ENCODE measurements at regions not wholly inside any gene's neighbourhood (a gene's known extent, or its start where the extent isn't known, plus 50 kb on each side); places are given as distances from the start of the nearest gene placed in this dataset.

DNA sequence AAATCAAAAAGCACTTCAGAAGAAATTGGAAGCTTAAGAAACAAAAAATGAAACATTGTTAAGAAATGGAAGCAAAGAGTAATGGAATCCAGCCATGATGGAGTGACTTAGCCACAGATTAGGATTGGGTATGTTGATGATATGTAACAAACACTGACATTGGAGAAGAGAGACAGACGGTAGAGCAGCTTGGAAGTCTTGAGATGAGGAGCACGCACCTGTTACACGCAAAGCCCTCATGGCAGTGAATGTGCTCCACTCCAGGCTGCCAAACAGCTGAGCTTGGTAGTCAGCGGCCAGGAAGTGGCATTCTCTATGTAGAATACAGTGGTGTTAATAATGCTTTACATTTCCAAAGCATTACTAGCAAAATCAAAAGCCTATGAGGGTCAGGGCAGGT is 56.9 kb upstream of the GPRIN3 start:
- no peak overlapping the region for H3K4me3 ChIP-seq
- H3K9me3 ChIP-seq = no peaks in the 10 kb centered on the region
- H3K27me3 ChIP-seq = no peaks in the 10 kb centered on the region
- DNase-seq = no peak
- TF ChIP-seq POLR2A (IDR thresholded peaks at IDR 0.05) (no peak), POLR2AphosphoS5 (IDR thresholded peaks at IDR 0.05) (no peak), EP300 (IDR thresholded peaks at IDR 0.05; ENCODE audit: low read depth) (no peak)
- TF ChIP-seq, protein P1, sequence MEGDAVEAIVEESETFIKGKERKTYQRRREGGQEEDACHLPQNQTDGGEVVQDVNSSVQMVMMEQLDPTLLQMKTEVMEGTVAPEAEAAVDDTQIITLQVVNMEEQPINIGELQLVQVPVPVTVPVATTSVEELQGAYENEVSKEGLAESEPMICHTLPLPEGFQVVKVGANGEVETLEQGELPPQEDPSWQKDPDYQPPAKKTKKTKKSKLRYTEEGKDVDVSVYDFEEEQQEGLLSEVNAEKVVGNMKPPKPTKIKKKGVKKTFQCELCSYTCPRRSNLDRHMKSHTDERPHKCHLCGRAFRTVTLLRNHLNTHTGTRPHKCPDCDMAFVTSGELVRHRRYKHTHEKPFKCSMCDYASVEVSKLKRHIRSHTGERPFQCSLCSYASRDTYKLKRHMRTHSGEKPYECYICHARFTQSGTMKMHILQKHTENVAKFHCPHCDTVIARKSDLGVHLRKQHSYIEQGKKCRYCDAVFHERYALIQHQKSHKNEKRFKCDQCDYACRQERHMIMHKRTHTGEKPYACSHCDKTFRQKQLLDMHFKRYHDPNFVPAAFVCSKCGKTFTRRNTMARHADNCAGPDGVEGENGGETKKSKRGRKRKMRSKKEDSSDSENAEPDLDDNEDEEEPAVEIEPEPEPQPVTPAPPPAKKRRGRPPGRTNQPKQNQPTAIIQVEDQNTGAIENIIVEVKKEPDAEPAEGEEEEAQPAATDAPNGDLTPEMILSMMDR (IDR thresholded peaks at IDR 0.05) = no peak
- H3K36me3 ChIP-seq = no peaks in the 10 kb centered on the region
- 79 to 100% methylated on average over 3 to 4 of the region's 4 CpGs for WGBS, 2 donors (ENCODE audit: low coverage in 1 of 2)
- H3K4me1 ChIP-seq = peaks cover 0 to 8% (median 2%) of the 10 kb centered on the region in 4 donors
- intact Hi-C loops (cut with DNase I; ENCODE audit: low total_unique reads) (no loop called here), in situ Hi-C loops (cut with MboI; ENCODE audit: low pct_ligation_motif_present in 1 of 4, low pct_unique_long_range_greater_than_20kb in 1 of 4, low sequenced_read_pairs in 3 of 4) (no loop called here)
- H3K27ac ChIP-seq = no peak overlapping the region

DNA sequence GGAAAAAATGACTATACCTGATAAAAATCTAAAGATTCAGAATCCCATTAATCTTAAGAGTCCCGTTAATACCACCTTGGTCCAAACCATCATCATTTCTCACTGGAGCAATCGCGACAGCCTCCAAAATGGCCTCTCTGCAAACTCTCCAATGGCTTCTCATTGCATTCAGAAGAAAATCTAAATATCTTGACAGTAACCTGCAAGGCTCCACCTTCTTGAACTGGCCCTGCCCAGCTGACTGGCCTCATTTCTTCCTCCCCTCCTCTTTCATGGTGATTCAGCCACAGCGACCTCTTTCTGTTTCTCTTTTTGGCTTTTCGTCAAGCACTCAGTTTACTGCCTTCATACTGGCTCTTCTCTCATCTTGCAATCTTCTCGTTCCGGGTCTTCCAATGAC is 56.2 kb upstream of the GPRIN3 start:
- TF ChIP-seq POLR2AphosphoS5 (IDR thresholded peaks at IDR 0.05) = no peak
- TF ChIP-seq EP300 (IDR thresholded peaks at IDR 0.05; ENCODE audit: low read depth) = no peak
- TF ChIP-seq, protein P1 (IDR thresholded peaks at IDR 0.05) = no peak
- TF ChIP-seq POLR2A (IDR thresholded peaks at IDR 0.05) = no peak
- Histone ChIP-seq H3K4me3 (no peak overlapping the region), H3K9me3 (no peaks in the 10 kb centered on the region), H3K27me3 (no peaks in the 10 kb centered on the region), H3K4me1 (peaks cover 0 to 8% (median 2%) of the 10 kb centered on the region in 4 donors), H3K27ac (no peak overlapping the region), H3K36me3 (no peaks in the 10 kb centered on the region)
- intact Hi-C loops (cut with DNase I; ENCODE audit: low total_unique reads) = no loop called here
- no peak for DNase-seq
- WGBS, 2 donors (ENCODE audit: low coverage in 1 of 2) = 96 to 98% methylated on average over 7 of the region's 7 CpGs
- in situ Hi-C loops (cut with MboI; ENCODE audit: low pct_ligation_motif_present in 1 of 4, low pct_unique_long_range_greater_than_20kb in 1 of 4, low sequenced_read_pairs in 3 of 4) = no loop called here

DNA sequence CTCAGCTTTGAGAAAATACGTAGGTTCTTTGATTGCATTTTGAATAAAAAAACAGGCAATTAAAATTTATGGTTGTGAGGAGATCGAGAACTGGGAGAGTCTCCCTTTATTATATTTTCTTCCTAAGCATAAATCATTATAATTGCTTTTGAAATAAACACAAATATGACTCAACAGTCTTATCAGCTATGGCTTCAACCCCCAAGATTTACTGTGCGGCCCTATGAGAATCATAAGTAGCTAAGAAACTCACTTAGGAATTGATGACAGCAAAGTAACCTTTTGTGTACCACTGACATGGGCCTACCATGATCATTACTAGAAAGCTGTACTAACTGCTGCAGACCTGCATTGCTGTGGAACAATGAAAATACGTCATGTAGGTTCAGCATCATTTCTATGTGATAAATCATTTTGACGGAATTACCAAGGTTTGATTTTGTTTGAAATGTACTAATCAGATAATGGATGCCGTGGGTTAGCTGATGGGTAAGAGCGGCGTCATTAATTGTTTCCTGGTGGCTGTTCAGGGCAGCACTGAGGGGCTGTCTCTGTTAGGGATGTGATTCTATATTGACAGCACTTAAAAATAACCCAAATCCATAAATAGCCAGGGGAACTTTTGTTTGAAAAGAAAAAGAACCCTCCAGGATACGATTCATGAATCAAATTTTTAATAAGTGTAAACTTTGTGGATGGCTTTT is 51.5 kb upstream of the GPRIN3 start:
- no peak overlapping the region for H3K4me3 ChIP-seq
- intact Hi-C loops (cut with DNase I; ENCODE audit: low total_unique reads) (no loop called here), in situ Hi-C loops (cut with MboI; ENCODE audit: low pct_ligation_motif_present in 1 of 4, low pct_unique_long_range_greater_than_20kb in 1 of 4, low sequenced_read_pairs in 3 of 4) (no loop called here)
- no peak overlapping the region for H3K27ac ChIP-seq
- no peaks in the 10 kb centered on the region for H3K4me1 ChIP-seq
- H3K9me3 ChIP-seq = no peaks in the 10 kb centered on the region
- H3K27me3 ChIP-seq = no peaks in the 10 kb centered on the region
- TF ChIP-seq, protein P1 (IDR thresholded peaks at IDR 0.05) = no peak
- TF ChIP-seq POLR2A (IDR thresholded peaks at IDR 0.05) (no peak), EP300 (IDR thresholded peaks at IDR 0.05; ENCODE audit: low read depth) (no peak), POLR2AphosphoS5 (IDR thresholded peaks at IDR 0.05) (no peak)
- 72 to 78% methylated on average over 7 to 9 of the region's 9 CpGs for WGBS, 2 donors (ENCODE audit: low coverage in 1 of 2)
- DNase-seq = no peak
- no peaks in the 10 kb centered on the region for H3K36me3 ChIP-seq

DNA sequence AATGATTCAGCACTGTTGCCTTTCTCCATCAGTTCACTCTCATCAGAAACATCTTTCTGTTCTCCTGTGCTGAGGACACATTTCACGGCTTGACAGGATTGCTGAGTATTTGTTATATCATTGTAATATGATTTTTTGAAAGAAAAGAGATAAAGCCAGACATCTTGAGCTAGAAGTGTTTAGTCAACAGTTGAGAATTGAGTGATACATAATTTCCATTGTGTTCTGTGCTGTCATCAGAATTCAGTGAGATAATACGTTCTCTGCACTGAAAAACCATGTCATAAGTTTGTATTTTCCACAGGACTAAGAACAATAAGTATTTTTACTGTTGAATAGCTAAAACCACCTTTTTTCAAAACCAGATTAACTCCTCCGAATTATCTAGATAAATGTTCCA is 50.2 kb upstream of the GPRIN3 start:
- no peaks in the 10 kb centered on the region for H3K36me3 ChIP-seq

More for the DNA sequence above, 50.2 kb upstream of the GPRIN3 start:
- Histone ChIP-seq H3K27me3 (no peaks in the 10 kb centered on the region), H3K9me3 (no peaks in the 10 kb centered on the region), H3K27ac (no peak overlapping the region), H3K4me1 (no peaks in the 10 kb centered on the region), H3K4me3 (no peak overlapping the region)
- in situ Hi-C loops (cut with MboI; ENCODE audit: low pct_ligation_motif_present in 1 of 4, low pct_unique_long_range_greater_than_20kb in 1 of 4, low sequenced_read_pairs in 3 of 4) (no loop called here), intact Hi-C loops (cut with DNase I; ENCODE audit: low total_unique reads) (no loop called here)
- DNase-seq = no peak
- no peak for TF ChIP-seq POLR2AphosphoS5 (IDR thresholded peaks at IDR 0.05)
- TF ChIP-seq EP300 (IDR thresholded peaks at IDR 0.05; ENCODE audit: low read depth) = no peak
- 86 to 88% methylated on average over 3 of the region's 3 CpGs for WGBS, 2 donors (ENCODE audit: low coverage in 1 of 2)

All from transverse colon (tissue), 4 donors.